ENCODE measurements at regions not wholly inside any gene's neighbourhood (a gene's known extent, or its start where the extent isn't known, plus 50 kb on each side); places are given as distances from the start of the nearest gene placed in this dataset.

- H3K4me1 Mint-ChIP-seq = peaks cover 5% of the 10 kb centered on the region
- H3K9me3 Mint-ChIP-seq = no peaks in the 10 kb centered on the region
- DNase-seq (ENCODE audit: low spot score) = no peak
Observed at GRCh38 chr15:87567406-87568030, 689.0 kb downstream of the NTRK3 start.

GRCh38 chr15:87566236-87566635 is 690.3 kb downstream of the NTRK3 start:
- no peaks in the 10 kb centered on the region for H3K79me2 ChIP-seq (ENCODE audit: low read depth)
- no peak for TF ChIP-seq EZH2phosphoT487 (IDR thresholded peaks at IDR 0.05)
- TF ChIP-seq EZH2 (IDR thresholded peaks at IDR 0.05) = no peak
- TF ChIP-seq CTCF (IDR thresholded peaks at IDR 0.05) = no peak
- H3K36me3 Mint-ChIP-seq = no peaks in the 10 kb centered on the region
- no peak overlapping the region for H2AFZ ChIP-seq (replicated peaks)
- no peak for DNase-seq (ENCODE audit: low spot score)
- no peak overlapping the region for H3K27ac Mint-ChIP-seq
- H3K9me3 Mint-ChIP-seq = no peaks in the 10 kb centered on the region
- no peak overlapping the region for H3K4me3 Mint-ChIP-seq
- H3K36me3 ChIP-seq = no peaks in the 10 kb centered on the region
- H3K9ac ChIP-seq = no peak overlapping the region
- no peaks in the 10 kb centered on the region for H3K9me3 ChIP-seq (ENCODE audit: low read depth)
- no peak overlapping the region for H3K27ac ChIP-seq
- H3K4me3 ChIP-seq = no peak overlapping the region
- H3K4me2 ChIP-seq = no peak overlapping the region
- no peaks in the 10 kb centered on the region for H4K20me1 ChIP-seq (ENCODE audit: low read depth)
- peaks cover 12% of the 10 kb centered on the region for H3K4me1 ChIP-seq
- H3K27me3 ChIP-seq = no peaks in the 10 kb centered on the region
- no peaks in the 10 kb centered on the region for H3F3A ChIP-seq (ENCODE audit: low read depth)
- peaks cover 5% of the 10 kb centered on the region for H3K4me1 Mint-ChIP-seq
- peaks cover 3% of the 10 kb centered on the region for H3K27me3 Mint-ChIP-seq (ENCODE audit: insufficient read depth, low read depth)

More at GRCh38 chr15:87567406-87568030, 689.0 kb downstream of the NTRK3 start:
- H3K27ac Mint-ChIP-seq = no peak overlapping the region
- Histone ChIP-seq H3K9me3 (ENCODE audit: low read depth) (no peaks in the 10 kb centered on the region), H3K4me2 (no peak overlapping the region), H3K36me3 (no peaks in the 10 kb centered on the region), H3F3A (ENCODE audit: low read depth) (no peaks in the 10 kb centered on the region), H3K4me1 (peaks cover 12% of the 10 kb centered on the region), H3K27ac (no peak overlapping the region), H4K20me1 (ENCODE audit: low read depth) (no peaks in the 10 kb centered on the region), H3K9ac (no peak overlapping the region), H3K4me3 (no peak overlapping the region), H3K27me3 (no peaks in the 10 kb centered on the region), H2AFZ (replicated peaks) (no peak overlapping the region), H3K79me2 (ENCODE audit: low read depth) (no peaks in the 10 kb centered on the region)
- no peak overlapping the region for H3K4me3 Mint-ChIP-seq
- TF ChIP-seq EZH2phosphoT487 (IDR thresholded peaks at IDR 0.05) = no peak
- TF ChIP-seq CTCF (IDR thresholded peaks at IDR 0.05) = no peak
- TF ChIP-seq EZH2 (IDR thresholded peaks at IDR 0.05) = no peak
- no peaks in the 10 kb centered on the region for H3K36me3 Mint-ChIP-seq
- H3K27me3 Mint-ChIP-seq (ENCODE audit: insufficient read depth, low read depth) = no peaks in the 10 kb centered on the region

- H3K4me3 ChIP-seq = no peak overlapping the region
- H3K4me1 ChIP-seq = peaks cover 12% of the 10 kb centered on the region
- no peak overlapping the region for H2AFZ ChIP-seq (replicated peaks)
- no peaks in the 10 kb centered on the region for H3K36me3 ChIP-seq
- H3K36me3 Mint-ChIP-seq = no peaks in the 10 kb centered on the region
- H3K9ac ChIP-seq = no peak overlapping the region
- H3K4me2 ChIP-seq = no peak overlapping the region
- H3K4me1 Mint-ChIP-seq = peaks cover 5% of the 10 kb centered on the region
- H3K9me3 ChIP-seq (ENCODE audit: low read depth) = no peaks in the 10 kb centered on the region
- DNase-seq (ENCODE audit: low spot score) = peak; percentile 17
- peaks cover 3% of the 10 kb centered on the region for H3K9me3 Mint-ChIP-seq
- H3K4me3 Mint-ChIP-seq = no peak overlapping the region
- H3K27ac Mint-ChIP-seq = no peak overlapping the region
- H3K27ac ChIP-seq = no peak overlapping the region
- no peaks in the 10 kb centered on the region for H3F3A ChIP-seq (ENCODE audit: low read depth)
- H3K27me3 Mint-ChIP-seq (ENCODE audit: insufficient read depth, low read depth) = peaks cover 6% of the 10 kb centered on the region
- TF ChIP-seq EZH2phosphoT487 (IDR thresholded peaks at IDR 0.05) = no peak
- no peak for TF ChIP-seq EZH2 (IDR thresholded peaks at IDR 0.05)
- no peak for TF ChIP-seq CTCF (IDR thresholded peaks at IDR 0.05)
- H3K27me3 ChIP-seq = no peaks in the 10 kb centered on the region
- no peaks in the 10 kb centered on the region for H4K20me1 ChIP-seq (ENCODE audit: low read depth)
- no peaks in the 10 kb centered on the region for H3K79me2 ChIP-seq (ENCODE audit: low read depth)
Observed at GRCh38 chr15:87564681-87565080, 691.9 kb downstream of the NTRK3 start.

Data from neural progenitor cell (in vitro differentiated cells).